A673 (cell line): ENCODE measurements at regions not wholly inside any gene's neighbourhood (a gene's known extent, or its start where the extent isn't known, plus 50 kb on each side); places are given as distances from the start of the nearest gene placed in this dataset.

ENCODE experiments used
- EZH2 ChIP-seq: fragments of 200-600 bp; sonication (generic); IDR thresholded peaks from 2 replicates; pipeline ENCODE4 v1.6.1; 2017; ENCODE audit warnings: borderline replicate concordance, low read depth, mild to moderate bottlenecking, mixed read lengths, antibody characterized with exemption, low read length; ENCODE audit not compliant: poor library complexity, severe bottlenecking
- TF ChIP-seq, protein P1 (sequence below): fragments of 300-800, 200-600 bp; sonication (generic); conservative IDR thresholded peaks from 2 replicates; pipeline ENCODE4 v1.5.1; 2017; ENCODE audit warnings: low read depth, mild to moderate bottlenecking, antibody characterized with exemption, low read length, moderate library complexity, mixed read lengths

DNA sequence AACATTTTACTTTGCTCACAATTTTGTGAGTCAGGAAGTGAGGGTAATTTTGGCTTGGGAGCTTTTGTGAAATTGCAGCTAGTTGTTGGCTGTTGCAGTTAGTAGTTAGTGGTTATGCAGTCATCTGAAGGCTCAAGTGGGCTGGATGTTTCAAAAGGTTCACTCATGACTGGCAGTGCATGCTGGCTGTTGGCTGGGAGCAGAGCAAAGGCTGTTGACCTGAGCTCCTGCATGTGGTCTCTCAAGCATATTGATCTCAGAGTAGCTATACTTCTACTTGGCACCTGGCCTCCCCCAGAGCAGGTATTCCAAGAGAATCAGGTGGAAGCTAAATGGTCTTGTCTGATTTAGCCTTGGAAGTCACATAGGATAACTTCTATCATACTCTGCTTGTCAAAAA is 414.1 kb upstream of the STXBP6 start:
- TF ChIP-seq, protein P1, sequence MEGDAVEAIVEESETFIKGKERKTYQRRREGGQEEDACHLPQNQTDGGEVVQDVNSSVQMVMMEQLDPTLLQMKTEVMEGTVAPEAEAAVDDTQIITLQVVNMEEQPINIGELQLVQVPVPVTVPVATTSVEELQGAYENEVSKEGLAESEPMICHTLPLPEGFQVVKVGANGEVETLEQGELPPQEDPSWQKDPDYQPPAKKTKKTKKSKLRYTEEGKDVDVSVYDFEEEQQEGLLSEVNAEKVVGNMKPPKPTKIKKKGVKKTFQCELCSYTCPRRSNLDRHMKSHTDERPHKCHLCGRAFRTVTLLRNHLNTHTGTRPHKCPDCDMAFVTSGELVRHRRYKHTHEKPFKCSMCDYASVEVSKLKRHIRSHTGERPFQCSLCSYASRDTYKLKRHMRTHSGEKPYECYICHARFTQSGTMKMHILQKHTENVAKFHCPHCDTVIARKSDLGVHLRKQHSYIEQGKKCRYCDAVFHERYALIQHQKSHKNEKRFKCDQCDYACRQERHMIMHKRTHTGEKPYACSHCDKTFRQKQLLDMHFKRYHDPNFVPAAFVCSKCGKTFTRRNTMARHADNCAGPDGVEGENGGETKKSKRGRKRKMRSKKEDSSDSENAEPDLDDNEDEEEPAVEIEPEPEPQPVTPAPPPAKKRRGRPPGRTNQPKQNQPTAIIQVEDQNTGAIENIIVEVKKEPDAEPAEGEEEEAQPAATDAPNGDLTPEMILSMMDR: no peak
- no peak for TF ChIP-seq EZH2
